Effector memory CD4-positive, alpha-beta T cell (primary cell): ENCODE measurements at regions not wholly inside any gene's neighbourhood (a gene's known extent, or its start where the extent isn't known, plus 50 kb on each side); places are given as distances from the start of the nearest gene placed in this dataset.

Experiments
- DNase-seq, 3 donors: peaks; one replicate each; pipeline ENCODE4 v3.0.0-alpha.2; 2020
- H3K27ac ChIP-seq: 2 replicates; pipeline ENCODE4 v1.7.0; 2013; ENCODE audit warnings: mild to moderate bottlenecking, low read length, moderate library complexity; ENCODE audit not compliant: insufficient read depth, poor library complexity, severe bottlenecking
- H3K27me3 ChIP-seq: replicated peaks from 2 replicates; pipeline ENCODE4 v1.7.0; 2013; ENCODE audit warnings: mild to moderate bottlenecking, low read length; ENCODE audit not compliant: insufficient read depth, control insufficient read depth, poor library complexity, severe bottlenecking
- H3K36me3 ChIP-seq: 2 replicates; pipeline ENCODE4 v1.7.0; 2013; ENCODE audit warnings: mild to moderate bottlenecking, low read length, moderate library complexity; ENCODE audit not compliant: control insufficient read depth, insufficient read depth
- H3K4me1 ChIP-seq: 2 replicates; pipeline ENCODE4 v1.7.0; 2013; ENCODE audit warnings: low read length, mild to moderate bottlenecking; ENCODE audit not compliant: control insufficient read depth, insufficient read depth, poor library complexity, severe bottlenecking
- H3K4me3 ChIP-seq: 2 replicates; pipeline ENCODE4 v1.7.0; 2013; ENCODE audit warnings: low read length, low read depth, mild to moderate bottlenecking; ENCODE audit not compliant: insufficient read depth, poor library complexity, severe bottlenecking
- H3K9me3 ChIP-seq: 2 replicates; pipeline ENCODE4 v1.7.0; 2013; ENCODE audit warnings: mild to moderate bottlenecking, low read length, moderate library complexity; ENCODE audit not compliant: control insufficient read depth

DNA sequence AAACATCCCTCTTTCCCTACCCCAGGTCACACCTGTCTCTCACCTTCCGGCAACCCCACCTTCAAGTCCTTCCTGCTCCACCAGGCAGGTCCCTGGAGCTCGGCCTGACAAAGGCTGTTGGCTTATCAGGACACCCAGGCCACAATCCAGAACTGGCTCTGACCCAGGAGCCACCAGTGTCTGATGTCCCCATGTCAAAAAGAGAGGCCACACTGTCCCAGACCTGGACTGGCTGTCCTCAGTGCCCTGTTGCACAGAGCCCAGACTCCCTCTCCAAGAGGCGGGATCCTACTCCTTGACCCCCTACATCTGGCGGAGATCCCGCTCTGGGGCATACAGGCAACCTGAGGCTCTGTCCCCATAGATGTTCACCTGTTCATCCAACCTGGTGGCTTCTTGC lies 116.0 kb downstream of the MN1 start:
- Histone ChIP-seq H3K27me3 (no peaks in the 10 kb centered on the region), H3K4me1 (no peaks in the 10 kb centered on the region), H3K4me3 (no peak overlapping the region), H3K36me3 (no peaks in the 10 kb centered on the region), H3K27ac (no peak overlapping the region), H3K9me3 (no peaks in the 10 kb centered on the region)
- no peak for DNase-seq

DNA sequence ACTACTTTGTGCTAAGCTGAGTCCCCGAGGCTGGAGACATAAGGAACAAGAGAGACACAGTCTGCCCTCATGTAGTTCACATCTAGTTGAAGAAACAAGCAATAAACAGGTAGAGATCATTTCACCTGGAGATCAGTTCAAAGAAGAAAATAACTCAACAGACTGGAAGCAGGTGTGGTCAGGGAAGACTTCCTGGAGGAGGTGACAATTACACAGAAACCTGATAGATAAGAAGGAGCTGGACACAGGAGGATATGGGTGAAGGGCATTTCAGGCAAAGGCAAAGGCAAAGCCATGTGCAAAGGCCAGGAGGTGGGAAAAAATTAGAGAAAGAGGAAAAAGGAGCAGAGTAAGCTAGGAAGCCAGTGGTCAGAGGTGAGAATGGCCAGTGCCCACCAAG lies 115.6 kb downstream of the MN1 start:
- Histone ChIP-seq H3K4me1 (no peaks in the 10 kb centered on the region), H3K27me3 (no peaks in the 10 kb centered on the region), H3K4me3 (no peak overlapping the region), H3K27ac (no peak overlapping the region), H3K9me3 (no peaks in the 10 kb centered on the region), H3K36me3 (no peaks in the 10 kb centered on the region)
- DNase-seq, result no peak

DNA sequence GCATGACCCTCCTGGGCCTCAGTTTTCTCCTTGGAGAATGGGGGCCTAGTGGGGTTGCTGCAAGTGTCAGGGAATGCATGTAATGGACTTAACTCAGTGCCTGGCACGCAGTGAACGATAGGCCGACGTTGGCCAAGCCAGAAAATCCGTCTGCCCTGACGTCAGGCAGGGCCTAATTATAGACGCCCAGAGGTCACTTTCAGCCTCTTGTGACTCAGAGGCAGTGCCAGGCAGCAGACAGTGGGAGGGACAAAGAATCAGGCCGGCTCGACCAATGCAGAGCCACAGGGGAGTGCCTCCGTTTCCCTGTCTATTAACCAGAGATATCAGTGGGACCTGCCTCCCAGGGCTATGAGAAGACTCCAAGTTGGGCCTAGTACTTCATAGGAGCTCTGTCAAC lies 115.0 kb downstream of the MN1 start:
- H3K27me3 ChIP-seq, result no peaks in the 10 kb centered on the region
- no peak overlapping the region for H3K27ac ChIP-seq
- H3K9me3 ChIP-seq, result no peaks in the 10 kb centered on the region
- DNase-seq, result no peak
- H3K4me1 ChIP-seq, result no peaks in the 10 kb centered on the region
- H3K36me3 ChIP-seq, result no peaks in the 10 kb centered on the region
- H3K4me3 ChIP-seq, result no peak overlapping the region

DNA sequence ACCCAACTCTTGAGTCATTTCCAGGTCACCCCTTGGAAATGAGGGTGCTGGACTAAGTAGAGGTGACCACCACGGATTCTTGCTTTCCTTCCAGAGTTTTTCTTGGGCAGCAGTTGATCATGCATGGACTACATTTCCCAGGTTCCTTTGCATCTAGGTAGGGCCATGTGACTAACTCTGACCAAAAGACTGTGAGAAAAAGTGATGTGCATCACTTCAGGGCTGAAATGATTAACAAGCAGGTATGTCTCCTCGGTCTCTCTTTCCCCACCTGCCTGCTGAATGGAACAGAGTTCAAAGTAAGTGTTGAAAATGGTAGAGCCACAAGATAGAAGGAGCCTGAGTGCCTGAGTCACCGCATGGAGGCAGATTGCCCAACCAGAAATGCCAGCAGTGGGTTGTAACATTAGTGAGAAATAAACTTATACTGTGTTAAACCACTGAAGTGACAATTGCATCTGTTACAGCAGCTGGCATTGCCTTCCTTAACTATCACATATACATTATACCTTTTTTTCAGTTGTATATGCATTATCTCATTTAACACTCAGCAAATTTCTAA lies 113.5 kb downstream of the MN1 start:
- Histone ChIP-seq H3K4me3 (no peak overlapping the region), H3K27me3 (no peaks in the 10 kb centered on the region)

DNA sequence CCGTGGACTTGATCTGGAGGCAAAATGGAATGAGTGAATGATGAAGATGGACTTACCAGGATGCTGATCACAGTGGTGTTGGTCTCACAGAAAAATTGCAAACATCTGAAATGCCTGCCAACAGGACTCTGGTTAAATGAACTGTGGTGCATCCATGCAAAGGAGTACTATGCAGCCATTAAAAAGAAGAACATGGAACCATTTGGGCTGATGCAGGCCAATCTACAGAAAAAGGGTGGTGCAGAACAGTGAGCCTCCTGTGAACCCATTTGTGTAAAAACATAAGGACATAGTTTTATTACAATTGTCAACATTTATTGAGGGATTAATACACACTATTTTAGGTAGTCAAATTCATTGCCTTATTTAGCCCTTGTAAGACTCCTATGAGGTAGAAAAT lies 111.9 kb downstream of the MN1 start:
- Histone ChIP-seq H3K4me1 (no peaks in the 10 kb centered on the region), H3K9me3 (no peaks in the 10 kb centered on the region), H3K27me3 (no peaks in the 10 kb centered on the region), H3K27ac (no peak overlapping the region), H3K4me3 (no peak overlapping the region), H3K36me3 (no peaks in the 10 kb centered on the region)
- DNase-seq, result no peak

More for the DNA sequence above, 113.5 kb downstream of the MN1 start:
- Histone ChIP-seq H3K27ac (no peak overlapping the region), H3K36me3 (no peaks in the 10 kb centered on the region), H3K4me1 (no peaks in the 10 kb centered on the region), H3K9me3 (no peaks in the 10 kb centered on the region)
- no peak for DNase-seq

DNA sequence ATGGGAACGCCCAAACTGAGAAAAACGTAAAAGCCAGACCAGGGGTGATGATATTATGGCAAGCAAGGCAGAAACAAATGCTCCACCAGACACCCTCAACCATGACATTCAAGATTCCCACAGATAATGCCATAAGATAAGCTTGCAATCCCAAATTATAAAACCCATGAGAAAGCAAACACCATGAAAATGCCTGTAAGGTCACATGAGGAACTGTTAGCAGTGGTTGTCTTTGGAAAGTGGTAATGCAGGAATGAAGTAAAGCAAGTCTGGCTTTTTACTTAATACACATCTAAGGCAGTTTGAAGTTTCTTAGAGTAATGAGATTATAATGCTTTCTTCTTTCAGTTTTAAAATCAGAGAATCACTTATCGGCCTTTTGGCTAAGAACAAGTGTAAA lies 111.0 kb downstream of the MN1 start:
- Histone ChIP-seq H3K4me3 (no peak overlapping the region), H3K9me3 (no peaks in the 10 kb centered on the region), H3K27ac (no peak overlapping the region), H3K4me1 (no peaks in the 10 kb centered on the region), H3K36me3 (no peaks in the 10 kb centered on the region), H3K27me3 (no peaks in the 10 kb centered on the region)
- no peak for DNase-seq

DNA sequence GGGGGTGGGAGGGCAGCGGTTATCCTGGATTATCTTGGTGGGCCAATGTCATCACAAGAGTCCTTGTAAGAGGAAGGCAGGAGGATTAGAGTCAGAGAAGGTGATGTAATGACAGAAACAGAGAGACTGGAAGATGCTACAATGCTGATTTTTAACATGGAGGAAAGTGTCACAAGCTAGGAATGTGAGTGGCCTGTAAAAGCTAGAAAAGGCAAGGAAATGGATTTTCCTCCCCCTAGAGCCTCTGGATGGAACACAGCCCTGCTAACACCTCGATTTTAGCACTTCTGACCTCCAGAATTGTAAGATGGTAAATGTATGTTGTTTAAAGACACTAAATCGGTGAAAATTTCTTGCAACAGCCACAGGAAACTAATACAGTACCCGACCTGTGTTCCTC lies 109.3 kb downstream of the MN1 start:
- Histone ChIP-seq H3K27ac (no peak overlapping the region), H3K27me3 (no peaks in the 10 kb centered on the region), H3K4me1 (no peaks in the 10 kb centered on the region), H3K4me3 (no peak overlapping the region), H3K36me3 (no peaks in the 10 kb centered on the region), H3K9me3 (no peaks in the 10 kb centered on the region)
- no peak for DNase-seq

DNA sequence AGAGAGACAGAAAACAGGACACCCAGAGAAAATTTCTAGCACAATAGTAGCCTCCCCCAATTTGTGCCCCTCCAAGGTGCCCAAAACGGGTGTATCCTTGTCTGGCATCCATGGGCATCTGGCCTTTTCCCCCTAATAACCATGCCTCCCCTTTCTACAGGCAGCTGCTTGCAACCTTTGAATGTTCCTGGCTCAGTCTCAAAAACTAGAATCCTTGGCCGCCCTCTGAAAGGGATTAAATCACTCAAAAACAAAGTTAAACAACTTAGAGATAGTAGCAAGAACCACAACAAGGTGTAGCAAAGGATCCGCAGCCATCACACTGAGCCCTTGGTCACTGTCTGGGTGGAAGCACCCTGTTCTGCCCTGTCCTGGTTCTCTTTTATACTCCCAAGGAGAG lies 105.6 kb downstream of the MN1 start:
- no peak overlapping the region for H3K4me3 ChIP-seq
- no peak overlapping the region for H3K27ac ChIP-seq
- H3K9me3 ChIP-seq, result no peaks in the 10 kb centered on the region
- H3K36me3 ChIP-seq, result no peaks in the 10 kb centered on the region
- no peaks in the 10 kb centered on the region for H3K4me1 ChIP-seq
- no peaks in the 10 kb centered on the region for H3K27me3 ChIP-seq
- no peak for DNase-seq

DNA sequence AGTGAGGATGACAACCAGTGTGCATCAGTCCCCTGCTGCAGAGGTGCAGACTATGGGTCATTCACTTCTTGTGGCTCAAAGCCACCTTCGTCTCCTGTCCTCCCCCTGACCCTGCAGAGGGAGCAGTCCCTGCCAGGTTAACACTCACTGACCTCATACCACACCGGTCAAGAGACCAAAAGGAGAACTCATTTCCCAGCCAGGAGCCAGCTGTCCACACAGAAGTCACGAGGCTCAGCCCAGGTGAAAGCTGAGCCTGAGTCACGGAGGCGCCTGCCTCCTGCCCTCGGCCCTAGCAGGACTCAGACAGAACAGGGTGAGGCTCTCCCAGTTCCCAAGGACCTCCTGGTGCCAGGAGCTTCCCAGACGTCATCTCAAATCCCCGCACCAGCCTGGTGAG lies 103.7 kb downstream of the MN1 start:
- Histone ChIP-seq H3K36me3 (no peaks in the 10 kb centered on the region), H3K4me3 (no peak overlapping the region), H3K27ac (no peak overlapping the region), H3K27me3 (no peaks in the 10 kb centered on the region), H3K9me3 (no peaks in the 10 kb centered on the region), H3K4me1 (no peaks in the 10 kb centered on the region)
- DNase-seq, result no peak
